B cell (primary cell): ENCODE measurements at regions not wholly inside any gene's neighbourhood (a gene's known extent, or its start where the extent isn't known, plus 50 kb on each side); places are given as distances from the start of the nearest gene placed in this dataset.

ENCODE experiments used
- CTCF ChIP-seq: fragments of 200-600 bp; IDR thresholded peaks from one replicate; pipeline ENCODE4 v1.8.0; 2022; ENCODE audit warnings: antibody characterized with exemption, mild to moderate bottlenecking
- EZH2 ChIP-seq: IDR thresholded peaks from 2 replicates; pipeline ENCODE4 v1.6.1; 2012; ENCODE audit warnings: borderline replicate concordance, low read depth, mild to moderate bottlenecking, moderate library complexity, low read length; ENCODE audit not compliant: insufficient read depth, poor library complexity, severe bottlenecking

GRCh38 chr16:77133706-77134105 is 57.3 kb upstream of the MON1B start:
- TF ChIP-seq CTCF (no peak), EZH2 (no peak)
